ENCODE measurements at regions not wholly inside any gene's neighbourhood (a gene's known extent, or its start where the extent isn't known, plus 50 kb on each side); places are given as distances from the start of the nearest gene placed in this dataset.

DNA sequence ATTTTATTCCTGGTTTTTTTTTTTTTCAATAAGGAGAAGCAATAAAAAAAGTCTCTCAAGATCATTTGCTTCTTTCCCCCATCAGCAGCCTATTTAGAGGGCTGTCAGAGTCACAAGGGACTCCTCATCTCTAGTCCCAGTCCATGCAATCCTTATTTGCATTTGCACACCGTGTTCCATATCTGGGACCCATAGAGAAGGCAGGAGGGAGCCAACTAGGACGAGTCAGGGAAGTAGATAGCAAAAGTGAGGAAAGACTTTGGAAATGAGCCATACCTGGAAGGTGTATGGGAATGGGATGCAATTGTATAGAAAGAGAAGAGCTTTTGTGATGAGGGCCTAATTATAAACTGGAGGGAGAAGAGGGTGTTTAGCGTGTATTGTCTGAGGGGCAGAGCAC is 160.0 kb downstream of the PIK3R1 start (continued):
- TF ChIP-seq, protein P1, sequence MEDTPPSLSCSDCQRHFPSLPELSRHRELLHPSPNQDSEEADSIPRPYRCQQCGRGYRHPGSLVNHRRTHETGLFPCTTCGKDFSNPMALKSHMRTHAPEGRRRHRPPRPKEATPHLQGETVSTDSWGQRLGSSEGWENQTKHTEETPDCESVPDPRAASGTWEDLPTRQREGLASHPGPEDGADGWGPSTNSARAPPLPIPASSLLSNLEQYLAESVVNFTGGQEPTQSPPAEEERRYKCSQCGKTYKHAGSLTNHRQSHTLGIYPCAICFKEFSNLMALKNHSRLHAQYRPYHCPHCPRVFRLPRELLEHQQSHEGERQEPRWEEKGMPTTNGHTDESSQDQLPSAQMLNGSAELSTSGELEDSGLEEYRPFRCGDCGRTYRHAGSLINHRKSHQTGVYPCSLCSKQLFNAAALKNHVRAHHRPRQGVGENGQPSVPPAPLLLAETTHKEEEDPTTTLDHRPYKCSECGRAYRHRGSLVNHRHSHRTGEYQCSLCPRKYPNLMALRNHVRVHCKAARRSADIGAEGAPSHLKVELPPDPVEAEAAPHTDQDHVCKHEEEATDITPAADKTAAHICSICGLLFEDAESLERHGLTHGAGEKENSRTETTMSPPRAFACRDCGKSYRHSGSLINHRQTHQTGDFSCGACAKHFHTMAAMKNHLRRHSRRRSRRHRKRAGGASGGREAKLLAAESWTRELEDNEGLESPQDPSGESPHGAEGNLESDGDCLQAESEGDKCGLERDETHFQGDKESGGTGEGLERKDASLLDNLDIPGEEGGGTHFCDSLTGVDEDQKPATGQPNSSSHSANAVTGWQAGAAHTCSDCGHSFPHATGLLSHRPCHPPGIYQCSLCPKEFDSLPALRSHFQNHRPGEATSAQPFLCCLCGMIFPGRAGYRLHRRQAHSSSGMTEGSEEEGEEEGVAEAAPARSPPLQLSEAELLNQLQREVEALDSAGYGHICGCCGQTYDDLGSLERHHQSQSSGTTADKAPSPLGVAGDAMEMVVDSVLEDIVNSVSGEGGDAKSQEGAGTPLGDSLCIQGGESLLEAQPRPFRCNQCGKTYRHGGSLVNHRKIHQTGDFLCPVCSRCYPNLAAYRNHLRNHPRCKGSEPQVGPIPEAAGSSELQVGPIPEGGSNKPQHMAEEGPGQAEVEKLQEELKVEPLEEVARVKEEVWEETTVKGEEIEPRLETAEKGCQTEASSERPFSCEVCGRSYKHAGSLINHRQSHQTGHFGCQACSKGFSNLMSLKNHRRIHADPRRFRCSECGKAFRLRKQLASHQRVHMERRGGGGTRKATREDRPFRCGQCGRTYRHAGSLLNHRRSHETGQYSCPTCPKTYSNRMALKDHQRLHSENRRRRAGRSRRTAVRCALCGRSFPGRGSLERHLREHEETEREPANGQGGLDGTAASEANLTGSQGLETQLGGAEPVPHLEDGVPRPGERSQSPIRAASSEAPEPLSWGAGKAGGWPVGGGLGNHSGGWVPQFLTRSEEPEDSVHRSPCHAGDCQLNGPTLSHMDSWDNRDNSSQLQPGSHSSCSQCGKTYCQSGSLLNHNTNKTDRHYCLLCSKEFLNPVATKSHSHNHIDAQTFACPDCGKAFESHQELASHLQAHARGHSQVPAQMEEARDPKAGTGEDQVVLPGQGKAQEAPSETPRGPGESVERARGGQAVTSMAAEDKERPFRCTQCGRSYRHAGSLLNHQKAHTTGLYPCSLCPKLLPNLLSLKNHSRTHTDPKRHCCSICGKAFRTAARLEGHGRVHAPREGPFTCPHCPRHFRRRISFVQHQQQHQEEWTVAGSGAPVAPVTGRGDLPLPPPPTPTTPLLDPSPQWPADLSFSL (CRISPR knock-in tag; IDR thresholded peaks at IDR 0.05): no peak
- no peak for TF ChIP-seq PRMT3 (CRISPR knock-in tag; IDR thresholded peaks at IDR 0.05; ENCODE audit: borderline replicate concordance, low read depth)
- no peak for TF ChIP-seq SMARCE1 (IDR thresholded peaks at IDR 0.05; ENCODE audit: borderline replicate concordance)
- TF ChIP-seq, protein P2, sequence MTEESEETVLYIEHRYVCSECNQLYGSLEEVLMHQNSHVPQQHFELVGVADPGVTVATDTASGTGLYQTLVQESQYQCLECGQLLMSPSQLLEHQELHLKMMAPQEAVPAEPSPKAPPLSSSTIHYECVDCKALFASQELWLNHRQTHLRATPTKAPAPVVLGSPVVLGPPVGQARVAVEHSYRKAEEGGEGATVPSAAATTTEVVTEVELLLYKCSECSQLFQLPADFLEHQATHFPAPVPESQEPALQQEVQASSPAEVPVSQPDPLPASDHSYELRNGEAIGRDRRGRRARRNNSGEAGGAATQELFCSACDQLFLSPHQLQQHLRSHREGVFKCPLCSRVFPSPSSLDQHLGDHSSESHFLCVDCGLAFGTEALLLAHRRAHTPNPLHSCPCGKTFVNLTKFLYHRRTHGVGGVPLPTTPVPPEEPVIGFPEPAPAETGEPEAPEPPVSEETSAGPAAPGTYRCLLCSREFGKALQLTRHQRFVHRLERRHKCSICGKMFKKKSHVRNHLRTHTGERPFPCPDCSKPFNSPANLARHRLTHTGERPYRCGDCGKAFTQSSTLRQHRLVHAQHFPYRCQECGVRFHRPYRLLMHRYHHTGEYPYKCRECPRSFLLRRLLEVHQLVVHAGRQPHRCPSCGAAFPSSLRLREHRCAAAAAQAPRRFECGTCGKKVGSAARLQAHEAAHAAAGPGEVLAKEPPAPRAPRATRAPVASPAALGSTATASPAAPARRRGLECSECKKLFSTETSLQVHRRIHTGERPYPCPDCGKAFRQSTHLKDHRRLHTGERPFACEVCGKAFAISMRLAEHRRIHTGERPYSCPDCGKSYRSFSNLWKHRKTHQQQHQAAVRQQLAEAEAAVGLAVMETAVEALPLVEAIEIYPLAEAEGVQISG (CRISPR knock-in tag; IDR thresholded peaks at IDR 0.05): no peak
- TF ChIP-seq ZNF605 (CRISPR knock-in tag; IDR thresholded peaks at IDR 0.05): no peak
- TF ChIP-seq, protein P3, sequence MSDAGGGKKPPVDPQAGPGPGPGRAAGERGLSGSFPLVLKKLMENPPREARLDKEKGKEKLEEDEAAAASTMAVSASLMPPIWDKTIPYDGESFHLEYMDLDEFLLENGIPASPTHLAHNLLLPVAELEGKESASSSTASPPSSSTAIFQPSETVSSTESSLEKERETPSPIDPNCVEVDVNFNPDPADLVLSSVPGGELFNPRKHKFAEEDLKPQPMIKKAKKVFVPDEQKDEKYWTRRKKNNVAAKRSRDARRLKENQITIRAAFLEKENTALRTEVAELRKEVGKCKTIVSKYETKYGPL (CRISPR knock-in tag; IDR thresholded peaks at IDR 0.05): no peak
- TF ChIP-seq ZFP37 (CRISPR knock-in tag; IDR thresholded peaks at IDR 0.05; ENCODE audit: borderline replicate concordance): no peak
- no peak for TF ChIP-seq ZNF782 (CRISPR knock-in tag; IDR thresholded peaks at IDR 0.05; ENCODE audit: borderline replicate concordance)
- TF ChIP-seq FOXP1 (IDR thresholded peaks at IDR 0.05): no peak
- TF ChIP-seq FOXP1 (CRISPR knock-in tag; IDR thresholded peaks at IDR 0.05): no peak

All from HepG2 (cell line).